ENCODE measurements at regions not wholly inside any gene's neighbourhood (a gene's known extent, or its start where the extent isn't known, plus 50 kb on each side); places are given as distances from the start of the nearest gene placed in this dataset.

DNA sequence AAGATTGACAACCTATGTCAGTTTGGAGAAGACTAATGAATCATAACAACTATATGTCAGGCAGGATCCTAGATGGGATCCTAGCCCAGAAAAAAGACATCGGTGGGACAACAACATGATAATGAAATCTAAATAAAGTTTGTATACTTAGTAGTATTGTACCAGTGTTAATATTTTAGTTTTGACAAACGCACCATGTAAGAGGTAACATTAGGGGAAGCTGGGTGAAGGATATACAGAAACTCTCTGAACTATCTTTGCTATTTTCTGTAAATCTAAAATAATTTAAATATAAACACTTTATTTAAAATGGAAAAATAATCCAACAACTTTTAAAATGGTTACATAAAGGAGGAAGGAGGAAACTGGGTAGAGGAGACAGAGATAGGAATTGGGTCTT is 105.6 kb upstream of the AP1S2 start:
- no peak overlapping the region for H2BK20ac ChIP-seq (ENCODE audit: low read depth, low read length, poor library complexity, severe bottlenecking)
- H3K4me1 ChIP-seq (ENCODE audit: insufficient read depth, low read length) = peaks cover 5% of the 10 kb centered on the region; the same call in 1 of the 2 replicates
- H4K8ac ChIP-seq (replicated peaks; ENCODE audit: insufficient read length, low read depth, low read length) = no peak overlapping the region
- no peak overlapping the region for H2BK15ac ChIP-seq (ENCODE audit: low read depth, low read length)
- no peaks in the 10 kb centered on the region for H3K23me2 ChIP-seq (ENCODE audit: insufficient read length, low read depth, low read length, poor library complexity, severe bottlenecking)
- no peak overlapping the region for H3K56ac ChIP-seq (ENCODE audit: insufficient read length, low read depth, low read length)
- H3K14ac ChIP-seq (ENCODE audit: insufficient read depth, low read length) = no peak overlapping the region
- H3K4ac ChIP-seq (ENCODE audit: low read depth, low read length) = no peak overlapping the region
- Mint-ChIP-seq H3K27ac (no peak overlapping the region), H3K4me1 (peaks cover 34 to 42% of the 10 kb centered on the region in 2 experiments), H3K9me3 (peaks cover 4 to 6% of the 10 kb centered on the region in 2 experiments), H3K36me3 (ENCODE audit: insufficient read depth in 1 of 3, low read depth in 3 of 3) (peaks cover 0 to 13% (median 6%) of the 10 kb centered on the region in 3 experiments; a peak in 5 of 7 replicates), H3K27me3 (ENCODE audit: low read depth) (no peaks in the 10 kb centered on the region), H3K4me3 (no peak overlapping the region)
- H3T11ph ChIP-seq (ENCODE audit: low read length) = no peak overlapping the region
- H2BK5ac ChIP-seq (ENCODE audit: insufficient read length, low read length) = no peak overlapping the region
- H3K23ac ChIP-seq (ENCODE audit: insufficient read length, low read depth, low read length) = no peak overlapping the region
- H3K79me2 ChIP-seq (ENCODE audit: insufficient read depth, low read length) = no peaks in the 10 kb centered on the region
- no CpG with 5 or more reads among the region's 2 CpGs for WGBS (ENCODE audit: extremely low coverage, insufficient read length, low lambda C conversion rate)
- H4K20me1 ChIP-seq (ENCODE audit: control insufficient read depth, insufficient read depth, insufficient read length) = no peaks in the 10 kb centered on the region
- H2BK12ac ChIP-seq (ENCODE audit: insufficient read length, low read depth, low read length) = no peak overlapping the region
- no peak overlapping the region for H3K9ac ChIP-seq (ENCODE audit: extremely low read depth, insufficient read length, low read length)
- no peak for DNase-seq
- no peaks in the 10 kb centered on the region for H3K9me3 ChIP-seq (ENCODE audit: control insufficient read depth, low read depth, low read length)
- H4K91ac ChIP-seq (ENCODE audit: insufficient read length, low read depth, low read length) = no peak overlapping the region
- H3K4me2 ChIP-seq (ENCODE audit: insufficient read depth, insufficient read length, low read length) = no peak overlapping the region
- H3K79me1 ChIP-seq (ENCODE audit: insufficient read depth, low read depth, low read length, poor library complexity, severe bottlenecking) = no peaks in the 10 kb centered on the region
- H3K18ac ChIP-seq (ENCODE audit: insufficient read length, low read depth, low read length) = no peak overlapping the region
- H3K27me3 ChIP-seq (ENCODE audit: insufficient read depth, low read length) = no peaks in the 10 kb centered on the region
- no peak overlapping the region for H2AFZ ChIP-seq (ENCODE audit: low read length)
- TF ChIP-seq CTCF (conservative IDR thresholded peaks at IDR 0.05) = no peak
- no peak overlapping the region for H3K27ac ChIP-seq (ENCODE audit: insufficient read length, low read depth, low read length)
- H4K5ac ChIP-seq (ENCODE audit: insufficient read length, low read depth, low read length) = no peak overlapping the region
- H2AK5ac ChIP-seq (ENCODE audit: insufficient read length, low read length) = no peak overlapping the region
- no peak overlapping the region for H2BK120ac ChIP-seq (ENCODE audit: low read depth, low read length, poor library complexity, severe bottlenecking)
